ENCODE measurements at regions not wholly inside any gene's neighbourhood (a gene's known extent, or its start where the extent isn't known, plus 50 kb on each side); places are given as distances from the start of the nearest gene placed in this dataset.
"Not testable (repeated sequence)": the region's sequence is repeated elsewhere in the genome, so short reads cannot be mapped to it uniquely, and the experiment has no call there.

- no peak for DNase-seq (ENCODE audit: low read depth)
Observed at GRCh38 chr4:24364249-24364648, 220.1 kb downstream of the DHX15 start.

GRCh38 chr4:24363751-24364150 lies 220.6 kb downstream of the DHX15 start:
- DNase-seq (ENCODE audit: low read depth): no peak

- no peak for DNase-seq (ENCODE audit: low read depth)
Observed at GRCh38 chr4:24352112-24352511, 232.2 kb downstream of the DHX15 start.

GRCh38 chr4:24349168-24349996 lies 235.0 kb downstream of the DHX15 start:
- DNase-seq (ENCODE audit: low read depth): not testable (repeated sequence)

- no peak for DNase-seq (ENCODE audit: low read depth)
Observed at GRCh38 chr4:24339260-24339659, 245.1 kb downstream of the DHX15 start.

GRCh38 chr4:24337451-24338190 lies 246.7 kb downstream of the DHX15 start:
- DNase-seq (ENCODE audit: low read depth): no peak

- no peak for DNase-seq (ENCODE audit: low read depth)
Observed at GRCh38 chr4:24335616-24336015, 248.7 kb downstream of the DHX15 start.

- no peak for DNase-seq (ENCODE audit: low read depth)
Observed at GRCh38 chr4:24334906-24335305, 249.4 kb downstream of the DHX15 start.

GRCh38 chr4:24330573-24330972 lies 253.8 kb downstream of the DHX15 start:
- DNase-seq (ENCODE audit: low read depth): no peak

- no peak for DNase-seq (ENCODE audit: low read depth)
Observed at GRCh38 chr4:24330172-24330571, 254.2 kb downstream of the DHX15 start.

- DNase-seq (ENCODE audit: low read depth): no peak
Observed at GRCh38 chr4:24328711-24329110, 255.6 kb downstream of the DHX15 start.

GRCh38 chr4:24328310-24328709 lies 256.0 kb downstream of the DHX15 start:
- no peak for DNase-seq (ENCODE audit: low read depth)

GRCh38 chr4:24322995-24323394 lies 261.4 kb downstream of the DHX15 start:
- no peak for DNase-seq (ENCODE audit: low read depth)

GRCh38 chr4:24322511-24322910 lies 261.8 kb downstream of the DHX15 start:
- DNase-seq (ENCODE audit: low read depth): no peak

GRCh38 chr4:24321616-24322015 lies 262.7 kb downstream of the DHX15 start:
- DNase-seq (ENCODE audit: low read depth): no peak

- no peak for DNase-seq (ENCODE audit: low read depth)
Observed at GRCh38 chr4:24321131-24321530, 263.2 kb downstream of the DHX15 start.

- no peak for DNase-seq (ENCODE audit: low read depth)
Observed at GRCh38 chr4:24319387-24319786, 265.0 kb downstream of the DHX15 start.

GRCh38 chr4:24315056-24315455 lies 269.3 kb downstream of the DHX15 start:
- DNase-seq (ENCODE audit: low read depth): no peak

- no peak for DNase-seq (ENCODE audit: low read depth)
Observed at GRCh38 chr4:24312261-24312913, 272.0 kb downstream of the DHX15 start.

- DNase-seq (ENCODE audit: low read depth): no peak
Observed at GRCh38 chr4:24303926-24304325, 280.4 kb downstream of the DHX15 start.

GRCh38 chr4:24298911-24299310 lies 285.4 kb downstream of the DHX15 start:
- no peak for DNase-seq (ENCODE audit: low read depth)

- no peak for DNase-seq (ENCODE audit: low read depth)
Observed at GRCh38 chr4:24287096-24287495, 297.3 kb downstream of the DHX15 start.

GRCh38 chr4:24285759-24286158 lies 298.6 kb downstream of the DHX15 start:
- no peak for DNase-seq (ENCODE audit: low read depth)
